Activated T-helper 2 cell treated with anti-CD3 and anti-CD28 coated beads, Interferon-gamma antibody, Interleukin-2, Interleukin-4, amounts not matched to agents 10 μg/mL and 5 μg/mL and 100 μg/mL, durations not matched to agents 14 hours and 24 hours and 36 hours (primary cell): ENCODE measurements at regions not wholly inside any gene's neighbourhood (a gene's known extent, or its start where the extent isn't known, plus 50 kb on each side); places are given as distances from the start of the nearest gene placed in this dataset.

Experiments used
- DNase-seq: peaks from one replicate; pipeline ENCODE4 v3.0.0; 2021; ENCODE audit warnings: low spot score
- H3K27ac Mint-ChIP-seq: one replicate; pipeline ENCODE4 v1.8.0; 2021; ENCODE audit warnings: mixed read lengths
- H3K27me3 Mint-ChIP-seq: one replicate; pipeline ENCODE4 v1.8.0; 2021; ENCODE audit warnings: low read depth, mixed read lengths
- H3K36me3 Mint-ChIP-seq: one replicate; pipeline ENCODE4 v1.8.0; 2021; ENCODE audit warnings: low read depth, mixed read lengths
- H3K4me1 Mint-ChIP-seq: one replicate; pipeline ENCODE4 v1.8.0; 2021; ENCODE audit warnings: low read depth, mixed read lengths
- H3K4me3 Mint-ChIP-seq: one replicate; pipeline ENCODE4 v1.8.0; 2021; ENCODE audit warnings: low read depth, mild to moderate bottlenecking, moderate library complexity, mixed read lengths
- H3K9me3 Mint-ChIP-seq: one replicate; pipeline ENCODE4 v1.8.0; 2021; ENCODE audit warnings: mixed read lengths
- intact Hi-C: fragments of 100-400 bp; cut with micrococcal nuclease; formaldehyde crosslinking; loops from one replicate; pipeline ENCODE4 v1.15.1; 2023

- Mint-ChIP-seq H3K36me3 (no peaks in the 10 kb centered on the region), H3K9me3 (no peaks in the 10 kb centered on the region), H3K27ac (no peak overlapping the region)
Observed at GRCh38 chr15:94749811-94750617, 518.7 kb downstream of the MCTP2 start.

GRCh38 chr15:94760348-94760747 lies 529.0 kb downstream of the MCTP2 start:
- Mint-ChIP-seq H3K9me3 (no peaks in the 10 kb centered on the region), H3K27me3 (no peaks in the 10 kb centered on the region), H3K4me3 (no peak overlapping the region), H3K4me1 (no peaks in the 10 kb centered on the region), H3K36me3 (no peaks in the 10 kb centered on the region), H3K27ac (no peak overlapping the region)
- DNase-seq = no peak
- intact Hi-C loops = no loop called here

More at GRCh38 chr15:94749811-94750617, 518.7 kb downstream of the MCTP2 start:
- intact Hi-C loops = no loop called here
- Mint-ChIP-seq H3K4me1 (no peaks in the 10 kb centered on the region), H3K27me3 (no peaks in the 10 kb centered on the region), H3K4me3 (no peak overlapping the region)
- DNase-seq = no peak

GRCh38 chr15:94761574-94761973 lies 530.2 kb downstream of the MCTP2 start:
- Mint-ChIP-seq H3K27ac (no peak overlapping the region), H3K36me3 (no peaks in the 10 kb centered on the region), H3K9me3 (no peaks in the 10 kb centered on the region), H3K4me3 (no peak overlapping the region), H3K27me3 (no peaks in the 10 kb centered on the region), H3K4me1 (no peaks in the 10 kb centered on the region)
- intact Hi-C loops = no loop called here
- no peak for DNase-seq

- Mint-ChIP-seq H3K36me3 (no peaks in the 10 kb centered on the region), H3K27ac (no peak overlapping the region), H3K27me3 (no peaks in the 10 kb centered on the region), H3K9me3 (no peaks in the 10 kb centered on the region), H3K4me3 (no peak overlapping the region), H3K4me1 (no peaks in the 10 kb centered on the region)
- intact Hi-C loops = no loop called here
- no peak for DNase-seq
Observed at GRCh38 chr15:94769089-94769488, 537.7 kb downstream of the MCTP2 start.

- no peaks in the 10 kb centered on the region for H3K36me3 Mint-ChIP-seq
- no peak overlapping the region for H3K27ac Mint-ChIP-seq
- peaks cover 5% of the 10 kb centered on the region for H3K4me1 Mint-ChIP-seq
- no peak for DNase-seq
- H3K4me3 Mint-ChIP-seq = no peak overlapping the region
- H3K27me3 Mint-ChIP-seq = no peaks in the 10 kb centered on the region
- H3K9me3 Mint-ChIP-seq = no peaks in the 10 kb centered on the region
- intact Hi-C loops = no loop called here
Observed at GRCh38 chr15:94770199-94770598, 538.8 kb downstream of the MCTP2 start.

GRCh38 chr15:94777037-94777436 lies 545.7 kb downstream of the MCTP2 start:
- H3K27ac Mint-ChIP-seq = no peak overlapping the region
- no peaks in the 10 kb centered on the region for H3K36me3 Mint-ChIP-seq
- no peaks in the 10 kb centered on the region for H3K9me3 Mint-ChIP-seq
- H3K4me1 Mint-ChIP-seq = peaks cover 5% of the 10 kb centered on the region
- intact Hi-C loops = no loop called here
- no peak overlapping the region for H3K4me3 Mint-ChIP-seq
- H3K27me3 Mint-ChIP-seq = no peaks in the 10 kb centered on the region
- DNase-seq = no peak

GRCh38 chr15:94778840-94779239 lies 547.5 kb downstream of the MCTP2 start:
- intact Hi-C loops = no loop called here
- no peaks in the 10 kb centered on the region for H3K27me3 Mint-ChIP-seq
- H3K4me1 Mint-ChIP-seq = peaks cover 5% of the 10 kb centered on the region
- no peak for DNase-seq
- H3K36me3 Mint-ChIP-seq = no peaks in the 10 kb centered on the region
- H3K4me3 Mint-ChIP-seq = no peak overlapping the region
- H3K27ac Mint-ChIP-seq = no peak overlapping the region
- no peaks in the 10 kb centered on the region for H3K9me3 Mint-ChIP-seq

- intact Hi-C loops = no loop called here
Observed at GRCh38 chr15:94780166-94780565, 548.8 kb downstream of the MCTP2 start.

GRCh38 chr15:94785091-94785490 lies 553.7 kb downstream of the MCTP2 start:
- no peaks in the 10 kb centered on the region for H3K4me1 Mint-ChIP-seq
- H3K27me3 Mint-ChIP-seq = no peaks in the 10 kb centered on the region
- intact Hi-C loops = no loop called here
- H3K9me3 Mint-ChIP-seq = no peaks in the 10 kb centered on the region
- H3K36me3 Mint-ChIP-seq = no peaks in the 10 kb centered on the region
- DNase-seq = no peak
- H3K27ac Mint-ChIP-seq = no peak overlapping the region
- H3K4me3 Mint-ChIP-seq = no peak overlapping the region

More at GRCh38 chr15:94780166-94780565, 548.8 kb downstream of the MCTP2 start:
- no peak for DNase-seq
- Mint-ChIP-seq H3K4me1 (no peaks in the 10 kb centered on the region), H3K27ac (no peak overlapping the region), H3K9me3 (no peaks in the 10 kb centered on the region), H3K4me3 (no peak overlapping the region), H3K36me3 (no peaks in the 10 kb centered on the region), H3K27me3 (no peaks in the 10 kb centered on the region)

GRCh38 chr15:94791008-94791407 lies 559.6 kb downstream of the MCTP2 start:
- Mint-ChIP-seq H3K4me3 (no peak overlapping the region), H3K4me1 (no peaks in the 10 kb centered on the region), H3K9me3 (no peaks in the 10 kb centered on the region), H3K27me3 (no peaks in the 10 kb centered on the region), H3K27ac (no peak overlapping the region), H3K36me3 (no peaks in the 10 kb centered on the region)
- intact Hi-C loops = no loop called here
- DNase-seq = no peak

- Mint-ChIP-seq H3K27ac (no peak overlapping the region), H3K4me3 (no peak overlapping the region), H3K9me3 (no peaks in the 10 kb centered on the region), H3K36me3 (no peaks in the 10 kb centered on the region), H3K27me3 (no peaks in the 10 kb centered on the region), H3K4me1 (no peaks in the 10 kb centered on the region)
- intact Hi-C loops = no loop called here
- DNase-seq = no peak
Observed at GRCh38 chr15:94791510-94791909, 560.1 kb downstream of the MCTP2 start.

- DNase-seq = no peak
- intact Hi-C loops = no loop called here
- Mint-ChIP-seq H3K4me3 (no peak overlapping the region), H3K4me1 (no peaks in the 10 kb centered on the region), H3K36me3 (no peaks in the 10 kb centered on the region), H3K9me3 (no peaks in the 10 kb centered on the region), H3K27ac (no peak overlapping the region), H3K27me3 (no peaks in the 10 kb centered on the region)
Observed at GRCh38 chr15:94792196-94792595, 560.8 kb downstream of the MCTP2 start.

- no peak overlapping the region for H3K27ac Mint-ChIP-seq
- H3K9me3 Mint-ChIP-seq = peaks cover 6% of the 10 kb centered on the region
- H3K36me3 Mint-ChIP-seq = no peaks in the 10 kb centered on the region
- no peak for DNase-seq
- H3K4me1 Mint-ChIP-seq = no peaks in the 10 kb centered on the region
- no peak overlapping the region for H3K4me3 Mint-ChIP-seq
- H3K27me3 Mint-ChIP-seq = no peaks in the 10 kb centered on the region
- intact Hi-C loops = no loop called here
Observed at GRCh38 chr15:94793207-94793606, 561.8 kb downstream of the MCTP2 start.
